ENCODE measurements at regions not wholly inside any gene's neighbourhood (a gene's known extent, or its start where the extent isn't known, plus 50 kb on each side); places are given as distances from the start of the nearest gene placed in this dataset.

DNA sequence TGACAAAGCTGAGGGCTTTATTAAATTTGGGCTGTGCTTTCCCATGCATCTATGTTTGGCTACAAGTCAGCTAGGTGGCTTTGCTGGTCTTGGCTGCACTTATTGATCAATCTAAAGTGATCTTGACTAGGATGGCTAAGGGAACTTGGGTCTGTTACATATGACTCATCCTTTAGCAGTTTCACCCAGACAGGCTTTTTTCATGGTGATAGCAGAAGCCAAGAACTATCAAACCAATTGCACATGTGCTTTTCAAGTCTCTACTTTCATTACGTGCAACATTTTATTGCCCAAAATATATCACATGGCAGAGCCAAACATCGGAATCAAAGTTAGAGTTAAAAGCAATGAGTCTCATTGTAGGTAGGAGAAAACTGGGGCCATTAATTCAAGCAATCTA lies 626.3 kb downstream of the TENT5A start:
- TF ChIP-seq POLR2A (IDR thresholded peaks at IDR 0.05; ENCODE audit: borderline replicate concordance, extremely low read depth, insufficient read depth, insufficient read length) (no peak), CTCF (IDR thresholded peaks at IDR 0.05 in 2 of 3, conservative IDR thresholded peaks at IDR 0.05 in 1 of 3; ENCODE audit: borderline replicate concordance in 1 of 3, insufficient read depth in 1 of 3, low read depth in 2 of 3, low read length in 2 of 3) (no peak), SIN3A (IDR thresholded peaks at IDR 0.05; ENCODE audit: low read depth) (no peak), EZH2 (IDR thresholded peaks at IDR 0.05) (no peak), MAX (IDR thresholded peaks at IDR 0.05) (no peak)
